ENCODE measurements at regions not wholly inside any gene's neighbourhood (a gene's known extent, or its start where the extent isn't known, plus 50 kb on each side); places are given as distances from the start of the nearest gene placed in this dataset.

DNA sequence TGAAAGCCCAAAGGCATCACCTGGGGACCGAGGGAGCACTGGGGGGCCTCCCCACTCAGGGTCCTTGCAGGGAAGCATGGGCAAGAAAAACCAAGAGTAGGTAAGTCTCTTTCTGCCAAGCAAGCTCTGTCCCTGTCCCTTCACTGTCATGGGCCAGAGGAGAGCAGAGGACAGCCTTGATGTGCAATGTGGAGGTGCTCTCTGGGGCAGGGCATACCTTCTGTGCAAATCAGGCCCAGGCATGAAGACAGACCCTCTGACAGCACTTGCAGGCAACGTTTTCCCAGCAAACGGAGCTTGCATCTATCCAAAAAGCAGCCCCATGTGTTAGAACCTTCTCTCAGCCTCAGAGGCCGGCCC, 192.5 kb upstream of the PWP1 start:
- Mint-ChIP-seq H3K4me1 (ENCODE audit: low read depth) (no peaks in the 10 kb centered on the region), H3K36me3 (ENCODE audit: low read depth) (no peaks in the 10 kb centered on the region), H3K27me3 (ENCODE audit: insufficient read depth) (peaks cover 1% of the 10 kb centered on the region), H3K27ac (no peak overlapping the region), H3K9me3 (peaks cover 20% of the 10 kb centered on the region), H3K4me3 (no peak overlapping the region)
- TF ChIP-seq, protein P1, sequence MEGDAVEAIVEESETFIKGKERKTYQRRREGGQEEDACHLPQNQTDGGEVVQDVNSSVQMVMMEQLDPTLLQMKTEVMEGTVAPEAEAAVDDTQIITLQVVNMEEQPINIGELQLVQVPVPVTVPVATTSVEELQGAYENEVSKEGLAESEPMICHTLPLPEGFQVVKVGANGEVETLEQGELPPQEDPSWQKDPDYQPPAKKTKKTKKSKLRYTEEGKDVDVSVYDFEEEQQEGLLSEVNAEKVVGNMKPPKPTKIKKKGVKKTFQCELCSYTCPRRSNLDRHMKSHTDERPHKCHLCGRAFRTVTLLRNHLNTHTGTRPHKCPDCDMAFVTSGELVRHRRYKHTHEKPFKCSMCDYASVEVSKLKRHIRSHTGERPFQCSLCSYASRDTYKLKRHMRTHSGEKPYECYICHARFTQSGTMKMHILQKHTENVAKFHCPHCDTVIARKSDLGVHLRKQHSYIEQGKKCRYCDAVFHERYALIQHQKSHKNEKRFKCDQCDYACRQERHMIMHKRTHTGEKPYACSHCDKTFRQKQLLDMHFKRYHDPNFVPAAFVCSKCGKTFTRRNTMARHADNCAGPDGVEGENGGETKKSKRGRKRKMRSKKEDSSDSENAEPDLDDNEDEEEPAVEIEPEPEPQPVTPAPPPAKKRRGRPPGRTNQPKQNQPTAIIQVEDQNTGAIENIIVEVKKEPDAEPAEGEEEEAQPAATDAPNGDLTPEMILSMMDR (IDR thresholded peaks at IDR 0.05) = no peak
- no peak for DNase-seq

DNA sequence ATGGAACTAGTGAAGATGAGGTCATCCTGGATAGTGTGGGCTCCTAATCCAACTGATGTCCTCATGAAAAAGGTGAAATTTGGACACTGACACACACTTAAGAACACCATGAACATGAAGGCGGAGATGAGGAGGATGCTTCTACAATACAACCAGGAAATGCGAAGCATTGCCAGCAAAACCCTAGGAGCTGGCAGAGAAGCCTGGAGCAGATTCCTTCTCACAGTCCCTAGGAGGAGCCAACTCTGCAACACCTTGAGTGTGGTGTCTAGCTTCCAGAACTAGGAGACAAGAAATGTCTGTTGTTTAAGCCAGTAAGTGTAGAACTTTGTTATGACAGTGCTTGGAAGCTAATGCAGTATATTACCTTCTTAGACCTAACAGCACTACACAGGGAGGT, 191.9 kb upstream of the PWP1 start:
- H3K27ac Mint-ChIP-seq = no peak overlapping the region
- H3K36me3 Mint-ChIP-seq (ENCODE audit: low read depth) = no peaks in the 10 kb centered on the region
- no peaks in the 10 kb centered on the region for H3K4me1 Mint-ChIP-seq (ENCODE audit: low read depth)
- H3K4me3 Mint-ChIP-seq = no peak overlapping the region
- peaks cover 21% of the 10 kb centered on the region for H3K9me3 Mint-ChIP-seq
- H3K27me3 Mint-ChIP-seq (ENCODE audit: insufficient read depth) = peaks cover 1% of the 10 kb centered on the region
- DNase-seq = no peak
- TF ChIP-seq, protein P1 (IDR thresholded peaks at IDR 0.05) = no peak

DNA sequence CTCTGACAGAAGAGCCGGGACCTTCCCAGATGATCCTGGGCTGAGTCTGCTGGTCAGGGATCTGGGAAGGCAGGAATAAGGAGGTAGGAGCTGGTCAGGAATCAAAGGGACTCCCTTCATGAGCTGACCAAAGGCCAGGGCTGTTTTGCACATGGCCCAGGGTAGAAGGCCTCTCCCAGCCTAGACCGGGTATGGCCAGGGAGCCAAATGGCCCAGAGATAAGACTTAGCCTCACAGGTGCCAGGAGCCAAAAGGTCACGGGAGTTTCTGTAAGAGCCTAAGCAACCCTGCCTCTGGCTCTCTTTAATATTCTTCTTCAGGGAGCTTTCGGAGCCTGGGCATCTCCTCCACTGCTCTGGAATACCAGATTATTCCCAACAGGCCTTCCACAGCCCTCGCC, 191.3 kb upstream of the PWP1 start:
- TF ChIP-seq, protein P1 (IDR thresholded peaks at IDR 0.05) = no peak
- no peak overlapping the region for H3K4me3 Mint-ChIP-seq
- H3K27me3 Mint-ChIP-seq (ENCODE audit: insufficient read depth) = peaks cover 1% of the 10 kb centered on the region

DNA sequence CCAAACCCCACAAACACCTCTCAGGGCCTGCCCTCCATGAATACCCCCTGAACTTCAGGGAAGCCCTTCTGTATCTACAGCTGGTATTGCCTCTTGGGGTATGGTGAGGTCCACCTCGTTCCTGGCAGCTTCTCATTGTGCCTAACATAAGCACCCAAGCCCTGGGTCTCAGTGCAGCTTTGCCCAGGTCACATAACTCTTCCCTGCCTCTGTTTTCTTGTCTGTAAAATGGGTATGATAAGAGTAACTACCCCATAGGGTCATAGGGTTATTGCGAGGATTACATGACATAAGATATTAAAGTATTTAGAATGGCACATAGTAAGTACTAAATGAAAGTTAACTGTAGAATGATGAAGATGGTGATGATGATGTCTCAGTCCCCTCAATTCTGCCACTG, 190.0 kb upstream of the PWP1 start:
- Mint-ChIP-seq H3K9me3 (peaks cover 26% of the 10 kb centered on the region), H3K4me3 (no peak overlapping the region), H3K4me1 (ENCODE audit: low read depth) (no peaks in the 10 kb centered on the region), H3K27me3 (ENCODE audit: insufficient read depth) (peaks cover 1% of the 10 kb centered on the region), H3K36me3 (ENCODE audit: low read depth) (no peaks in the 10 kb centered on the region), H3K27ac (no peak overlapping the region)
- TF ChIP-seq, protein P1 (IDR thresholded peaks at IDR 0.05) = no peak
- DNase-seq = no peak

More for the DNA sequence above, 191.3 kb upstream of the PWP1 start:
- Mint-ChIP-seq H3K36me3 (ENCODE audit: low read depth) (no peaks in the 10 kb centered on the region), H3K4me1 (ENCODE audit: low read depth) (no peaks in the 10 kb centered on the region), H3K9me3 (peaks cover 21% of the 10 kb centered on the region), H3K27ac (no peak overlapping the region)
- DNase-seq = no peak

DNA sequence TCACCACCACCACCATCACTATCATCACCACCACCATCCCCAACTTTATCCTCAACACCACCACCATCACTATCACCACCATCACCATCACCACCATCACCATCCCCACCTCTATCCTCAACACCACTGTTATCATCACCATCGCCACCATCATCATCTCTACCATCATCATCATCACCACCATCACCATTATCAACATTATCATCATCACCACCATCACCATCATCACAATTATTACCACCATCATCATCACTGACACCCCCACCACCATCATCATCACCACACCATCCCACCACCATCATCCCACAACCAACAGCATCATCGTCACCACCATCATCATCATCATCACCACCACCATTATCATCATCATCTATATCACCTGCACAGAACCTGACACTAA, 188.4 kb upstream of the PWP1 start:
- Mint-ChIP-seq H3K27me3 (ENCODE audit: insufficient read depth) (no peaks in the 10 kb centered on the region; the same call in none of the 2 replicates), H3K4me1 (ENCODE audit: low read depth) (no peaks in the 10 kb centered on the region), H3K36me3 (ENCODE audit: low read depth) (no peaks in the 10 kb centered on the region; the same call in 1 of the 2 replicates), H3K27ac (no peak overlapping the region), H3K9me3 (peaks cover 33% of the 10 kb centered on the region), H3K4me3 (no peak overlapping the region)
- TF ChIP-seq, protein P1 (IDR thresholded peaks at IDR 0.05) = no peak
- no peak for DNase-seq

DNA sequence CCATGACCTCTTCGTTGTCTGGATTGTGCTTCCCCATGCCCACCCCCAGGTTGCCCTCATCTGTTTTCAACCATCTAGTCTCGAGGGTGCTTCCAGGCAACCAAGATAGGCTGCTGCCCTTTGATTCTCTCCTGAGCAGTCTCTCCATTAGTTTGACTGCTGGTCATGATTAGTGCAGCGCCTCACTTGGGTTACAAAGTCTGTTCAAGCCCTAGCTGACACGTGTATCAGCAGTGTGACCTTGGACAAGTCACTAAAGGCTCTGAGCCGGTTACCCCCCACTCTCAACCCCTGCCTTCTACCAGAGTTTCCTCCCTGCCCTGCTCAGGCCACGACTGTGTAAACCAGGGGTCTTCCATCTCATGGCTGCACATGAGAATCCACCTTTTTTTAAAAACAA, 185.3 kb upstream of the PWP1 start:
- TF ChIP-seq, protein P1 (IDR thresholded peaks at IDR 0.05) = no peak
- Mint-ChIP-seq H3K27ac (no peak overlapping the region), H3K4me3 (no peak overlapping the region), H3K9me3 (peaks cover 35% of the 10 kb centered on the region), H3K4me1 (ENCODE audit: low read depth) (no peaks in the 10 kb centered on the region), H3K36me3 (ENCODE audit: low read depth) (no peaks in the 10 kb centered on the region; the same call in 1 of the 2 replicates), H3K27me3 (ENCODE audit: insufficient read depth) (no peaks in the 10 kb centered on the region; the same call in none of the 2 replicates)
- DNase-seq = no peak
